ENCODE measurements at regions not wholly inside any gene's neighbourhood (a gene's known extent, or its start where the extent isn't known, plus 50 kb on each side); places are given as distances from the start of the nearest gene placed in this dataset.
"Not testable (repeated sequence)": the region's sequence is repeated elsewhere in the genome, so short reads cannot be mapped to it uniquely, and the experiment has no call there.

- DNase-seq (ENCODE audit: low spot score): no peak
- H3K36me3 ChIP-seq: no peaks in the 10 kb centered on the region
- H3K27me3 ChIP-seq: no peaks in the 10 kb centered on the region
- no peak overlapping the region for H3K27ac ChIP-seq
- no peaks in the 10 kb centered on the region for H3K9me3 ChIP-seq
- no peak for TF ChIP-seq CTCF (IDR thresholded peaks at IDR 0.05)
- H3K4me1 ChIP-seq: no peaks in the 10 kb centered on the region
- no peak overlapping the region for H3K4me3 ChIP-seq
These were observed 717.2 kb upstream of the ADGRL3 start for GRCh38 chr4:60482921-60483351.

GRCh38 chr4:60485276-60485675 lies 714.9 kb upstream of the ADGRL3 start:
- no peaks in the 10 kb centered on the region for H3K9me3 ChIP-seq
- DNase-seq (ENCODE audit: low spot score): no peak
- H3K27ac ChIP-seq: no peak overlapping the region
- no peaks in the 10 kb centered on the region for H3K36me3 ChIP-seq
- no peak overlapping the region for H3K4me3 ChIP-seq
- H3K4me1 ChIP-seq: no peaks in the 10 kb centered on the region
- no peak for TF ChIP-seq CTCF (IDR thresholded peaks at IDR 0.05)
- no peaks in the 10 kb centered on the region for H3K27me3 ChIP-seq

GRCh38 chr4:60487118-60487761 lies 712.9 kb upstream of the ADGRL3 start:
- H3K4me1 ChIP-seq; H3K27me3 ChIP-seq; DNase-seq (ENCODE audit: low spot score); H3K9me3 ChIP-seq; H3K36me3 ChIP-seq; H3K27ac ChIP-seq; H3K4me3 ChIP-seq: not testable (repeated sequence)

- no peak for DNase-seq (ENCODE audit: low spot score)
- no peak for TF ChIP-seq CTCF (IDR thresholded peaks at IDR 0.05)
These were observed 699.3 kb upstream of the ADGRL3 start for GRCh38 chr4:60500810-60501209.

GRCh38 chr4:60502733-60503132 lies 697.4 kb upstream of the ADGRL3 start:
- Histone ChIP-seq H3K36me3 (no peaks in the 10 kb centered on the region), H3K4me3 (no peak overlapping the region), H3K27ac (no peak overlapping the region), H3K9me3 (peaks cover 0 to 4% of the 10 kb centered on the region in 2 donors), H3K27me3 (no peaks in the 10 kb centered on the region), H3K4me1 (no peaks in the 10 kb centered on the region)
- no peak for TF ChIP-seq CTCF (IDR thresholded peaks at IDR 0.05)
- no peak for DNase-seq (ENCODE audit: low spot score)

More at GRCh38 chr4:60500810-60501209, 699.3 kb upstream of the ADGRL3 start:
- Histone ChIP-seq H3K4me1 (no peaks in the 10 kb centered on the region), H3K9me3 (no peaks in the 10 kb centered on the region), H3K27me3 (no peaks in the 10 kb centered on the region), H3K4me3 (no peak overlapping the region), H3K36me3 (no peaks in the 10 kb centered on the region), H3K27ac (no peak overlapping the region)

GRCh38 chr4:60506061-60506460 lies 694.1 kb upstream of the ADGRL3 start:
- H3K9me3 ChIP-seq: peaks cover 0 to 13% of the 10 kb centered on the region in 2 donors
- no peak overlapping the region for H3K4me3 ChIP-seq
- H3K27me3 ChIP-seq: no peaks in the 10 kb centered on the region
- TF ChIP-seq CTCF (IDR thresholded peaks at IDR 0.05): no peak
- H3K27ac ChIP-seq: no peak overlapping the region
- no peaks in the 10 kb centered on the region for H3K36me3 ChIP-seq
- DNase-seq (ENCODE audit: low spot score): no peak
- no peaks in the 10 kb centered on the region for H3K4me1 ChIP-seq

Data from right atrium auricular region (tissue), 2 donors.